OCI-LY1 (cell line): ENCODE measurements at regions not wholly inside any gene's neighbourhood (a gene's known extent, or its start where the extent isn't known, plus 50 kb on each side); places are given as distances from the start of the nearest gene placed in this dataset.

ENCODE experiments used
- H2AFZ ChIP-seq: fragments of 200-600 bp; sonication (generic), shearing (Covaris generic); 2 replicates; pipeline ENCODE4 v1.6.0; 2014; ENCODE audit warnings: antibody characterized with exemption, mild to moderate bottlenecking, low read length
- H3F3A ChIP-seq: fragments of 200-600 bp; sonication (generic), shearing (Covaris generic); 2 replicates; pipeline ENCODE4 v1.6.0; 2014; ENCODE audit warnings: mild to moderate bottlenecking, antibody characterized with exemption, low read length, moderate library complexity; ENCODE audit not compliant: insufficient read depth
- H3K27ac ChIP-seq: fragments of 200-600 bp; sonication (generic); 2 replicates; pipeline ENCODE4 v1.5.1; 2014; ENCODE audit warnings: low read length, mixed run types, mild to moderate bottlenecking, low read depth; ENCODE audit not compliant: poor library complexity, severe bottlenecking
- H3K27me3 ChIP-seq: fragments of 200-600 bp; sonication (generic); 2 replicates; pipeline ENCODE4 v1.6.0; 2014; ENCODE audit warnings: antibody characterized with exemption, mild to moderate bottlenecking, low read length, moderate library complexity; ENCODE audit not compliant: insufficient read depth
- H3K36me3 ChIP-seq: fragments of 200-600 bp; sonication (generic); 2 replicates; pipeline ENCODE4 v1.6.1; 2014; ENCODE audit warnings: mild to moderate bottlenecking, antibody characterized with exemption, low read length, moderate library complexity, mixed read lengths; ENCODE audit not compliant: insufficient read depth
- H3K4me1 ChIP-seq: fragments of 200-600 bp; sonication (generic); 2 replicates; pipeline ENCODE4 v1.5.1; 2014; ENCODE audit warnings: mild to moderate bottlenecking, low read length, moderate library complexity; ENCODE audit not compliant: insufficient read depth, severe bottlenecking
- H3K4me2 ChIP-seq: fragments of 200-600 bp; sonication (generic), shearing (Covaris generic); 2 replicates; pipeline ENCODE4 v1.6.1; 2014; ENCODE audit warnings: low read length
- H3K4me3 ChIP-seq: fragments of 200-600 bp; sonication (generic); 2 replicates; pipeline ENCODE4 v1.5.1; 2014; ENCODE audit warnings: low read length, low read depth, mild to moderate bottlenecking, mixed read lengths; ENCODE audit not compliant: poor library complexity, severe bottlenecking
- H3K79me2 ChIP-seq: fragments of 200-600 bp; shearing (Covaris generic); 2 replicates; pipeline ENCODE4 v1.6.1; 2016; ENCODE audit warnings: mixed run types, low read length, mixed read lengths; ENCODE audit not compliant: insufficient read depth
- H3K9ac ChIP-seq: fragments of 200-600 bp; sonication (generic), shearing (Covaris generic); 2 replicates; pipeline ENCODE4 v1.6.1; 2014; ENCODE audit warnings: mild to moderate bottlenecking, low read length, mixed read lengths
- H3K9me2 ChIP-seq: fragments of 200-600 bp; sonication (generic), shearing (Covaris generic); 2 replicates; pipeline ENCODE4 v1.6.1; 2014; ENCODE audit warnings: low read depth, mild to moderate bottlenecking, low read length, mixed read lengths
- H3K9me3 ChIP-seq: fragments of 200-600 bp; shearing (Covaris generic); 2 replicates; pipeline ENCODE4 v1.6.1; 2014; ENCODE audit warnings: low read length, mixed read lengths
- H4K20me1 ChIP-seq: fragments of 200-600 bp; sonication (generic), shearing (Covaris generic); 2 replicates; pipeline ENCODE4 v1.6.0; 2016; ENCODE audit warnings: mild to moderate bottlenecking, low read length; ENCODE audit not compliant: insufficient read depth
- CTCF ChIP-seq: fragments of 200-600 bp; sonication (generic), shearing (Covaris generic); IDR thresholded peaks from 2 replicates; pipeline ENCODE4 v1.5.1; 2017; ENCODE audit warnings: mild to moderate bottlenecking, antibody characterized with exemption, low read length, moderate library complexity, mixed read lengths
- EZH2 ChIP-seq: fragments of 200-600 bp; sonication (generic), shearing (Covaris generic); IDR thresholded peaks from 2 replicates; pipeline ENCODE4 v1.8.0; 2017; ENCODE audit warnings: borderline replicate concordance, mixed run types, mild to moderate bottlenecking, antibody characterized with exemption, low read length, moderate library complexity, mixed read lengths

DNA sequence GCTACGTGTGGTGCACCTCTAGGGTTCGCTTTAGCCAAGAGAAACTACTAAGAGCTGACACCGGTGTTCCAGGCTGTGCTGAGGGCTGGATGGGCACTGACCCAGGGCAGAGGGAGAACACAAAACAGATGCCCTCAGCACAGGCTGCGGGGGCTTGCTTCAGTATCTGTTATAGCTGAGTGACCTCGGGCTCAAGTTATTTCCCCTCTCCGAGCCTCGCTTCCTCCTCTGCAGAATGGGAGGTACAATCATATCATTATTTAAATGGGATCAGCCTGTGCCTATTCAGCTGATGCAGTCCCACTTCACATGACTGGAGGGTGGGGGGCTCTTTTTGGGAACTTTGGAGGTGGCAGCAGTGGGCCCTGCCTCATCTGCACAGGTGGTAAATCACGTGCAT, 156.1 kb upstream of the APCDD1 start:
- Histone ChIP-seq H3K27me3 (peaks cover 6% of the 10 kb centered on the region), H3K9me3 (no peaks in the 10 kb centered on the region), H3K4me1 (no peaks in the 10 kb centered on the region), H2AFZ (no peak overlapping the region), H3K79me2 (no peaks in the 10 kb centered on the region), H3K4me2 (no peak overlapping the region), H3K36me3 (no peaks in the 10 kb centered on the region), H3F3A (no peaks in the 10 kb centered on the region), H3K4me3 (no peak overlapping the region), H3K9me2 (no peaks in the 10 kb centered on the region), H3K9ac (no peak overlapping the region), H4K20me1 (no peaks in the 10 kb centered on the region), H3K27ac (no peak overlapping the region)
- no peak for TF ChIP-seq EZH2

- TF ChIP-seq EZH2 = no peak
- TF ChIP-seq CTCF = no peak
- no peak overlapping the region for H3K4me2 ChIP-seq
Observed at GRCh38 chr18:10299643-10300042, 154.8 kb upstream of the APCDD1 start.

GRCh38 chr18:10300739-10301138, 153.7 kb upstream of the APCDD1 start:
- Histone ChIP-seq H3K27me3 (peaks cover 3% of the 10 kb centered on the region; the same call in 1 of the 2 replicates), H3K9me3 (no peaks in the 10 kb centered on the region), H3K4me3 (no peak overlapping the region), H3F3A (no peaks in the 10 kb centered on the region), H3K4me2 (no peak overlapping the region), H3K36me3 (no peaks in the 10 kb centered on the region), H3K27ac (no peak overlapping the region), H3K9ac (no peak overlapping the region), H2AFZ (no peak overlapping the region), H3K9me2 (no peaks in the 10 kb centered on the region), H3K79me2 (no peaks in the 10 kb centered on the region), H4K20me1 (no peaks in the 10 kb centered on the region), H3K4me1 (no peaks in the 10 kb centered on the region)
- no peak for TF ChIP-seq CTCF
- no peak for TF ChIP-seq EZH2

More at GRCh38 chr18:10299643-10300042, 154.8 kb upstream of the APCDD1 start:
- Histone ChIP-seq H2AFZ (no peak overlapping the region), H3K4me3 (no peak overlapping the region), H3K9me3 (no peaks in the 10 kb centered on the region), H3K79me2 (no peaks in the 10 kb centered on the region), H3K9ac (no peak overlapping the region), H3K36me3 (no peaks in the 10 kb centered on the region), H3F3A (no peaks in the 10 kb centered on the region), H3K4me1 (no peaks in the 10 kb centered on the region), H4K20me1 (no peaks in the 10 kb centered on the region), H3K27me3 (peaks cover 6% of the 10 kb centered on the region), H3K9me2 (no peaks in the 10 kb centered on the region), H3K27ac (no peak overlapping the region)

GRCh38 chr18:10301831-10302483, 152.5 kb upstream of the APCDD1 start:
- H3K9me3 ChIP-seq = no peaks in the 10 kb centered on the region
- no peak overlapping the region for H3K27ac ChIP-seq
- no peak overlapping the region for H3K4me3 ChIP-seq
- no peak overlapping the region for H2AFZ ChIP-seq
- H3K79me2 ChIP-seq = no peaks in the 10 kb centered on the region
- H3K4me1 ChIP-seq = no peaks in the 10 kb centered on the region
- no peak overlapping the region for H3K9ac ChIP-seq
- TF ChIP-seq CTCF (no peak), EZH2 (no peak)
- H4K20me1 ChIP-seq = no peaks in the 10 kb centered on the region
- no peaks in the 10 kb centered on the region for H3F3A ChIP-seq
- no peaks in the 10 kb centered on the region for H3K36me3 ChIP-seq
- H3K27me3 ChIP-seq = peaks cover 3% of the 10 kb centered on the region; the same call in 1 of the 2 replicates
- no peaks in the 10 kb centered on the region for H3K9me2 ChIP-seq
- H3K4me2 ChIP-seq = no peak overlapping the region
